Panc1 (cell line): ENCODE measurements at regions not wholly inside any gene's neighbourhood (a gene's known extent, or its start where the extent isn't known, plus 50 kb on each side); places are given as distances from the start of the nearest gene placed in this dataset.

Source experiments
- ATAC-seq: fragments of 200-7000 bp; cut with Tn5 transposase; 2 replicates; pipeline ENCODE4 v1.9.1; 2020; ENCODE audit warnings: mild to moderate bottlenecking, moderate library complexity
- BruUV-seq: library from RNA; stranded (reverse); fragments of 400-500 nt; replicated peaks from 2 replicates; lab custom pipeline; 2021; lab: Mats Ljungman, UMichigan
- CTCF ChIA-PET: fragments of 300-600 bp; sonication (Branson Sonifier 250); formaldehyde crosslinking; loops from one replicate; lab custom pipeline; 2022; ENCODE audit warnings: antibody characterized with exemption; lab: Charles Lee
- POLR2A ChIA-PET: fragments of 300-600 bp; sonication (Branson Sonifier 250); formaldehyde crosslinking; loops from one replicate; lab custom pipeline; 2022; ENCODE audit warnings: antibody characterized with exemption; lab: Charles Lee
- DNase-seq: peaks from one replicate; pipeline ENCODE4 v3.0.0-alpha.2; 2010; ENCODE audit warnings: low read depth, low spot score
- H3K27ac ChIP-seq: 2 replicates; pipeline ENCODE4 v1.5.1; 2011; ENCODE audit warnings: mild to moderate bottlenecking, low read length, inconsistent platforms
- H3K27me3 ChIP-seq: fragments of 200-500 bp; sonication (Bioruptor generic); 2 replicates; pipeline ENCODE4 v1.6.0; 2014; ENCODE audit warnings: low read length, inconsistent platforms; ENCODE audit not compliant: control insufficient read depth, insufficient read depth
- H3K36me3 ChIP-seq: fragments of 200-500 bp; sonication (Bioruptor generic); 2 replicates; pipeline ENCODE4 v1.5.1; 2014; ENCODE audit warnings: inconsistent platforms, mild to moderate bottlenecking, low read length, moderate library complexity; ENCODE audit not compliant: control insufficient read depth, insufficient read depth
- H3K4me1 ChIP-seq: 2 replicates; pipeline ENCODE4 v1.5.1; 2011; ENCODE audit warnings: inconsistent platforms, mild to moderate bottlenecking, low read length, moderate library complexity; ENCODE audit not compliant: control insufficient read depth, insufficient read depth
- H3K4me3 ChIP-seq, 2 experiments: 2 replicates each; pipeline ENCODE4 v1.5.1; 2011 to 2012; ENCODE audit warnings: low read depth in 2 of 2, low read length in 2 of 2, mild to moderate bottlenecking in 2 of 2, inconsistent platforms in 1 of 2, moderate library complexity in 1 of 2
- H3K9me3 ChIP-seq: fragments of 200-500 bp; sonication (Bioruptor generic); 2 replicates; pipeline ENCODE4 v1.5.1; 2014; ENCODE audit warnings: low read depth, mild to moderate bottlenecking, inconsistent platforms, low read length, moderate library complexity; ENCODE audit not compliant: control insufficient read depth, insufficient read depth
- CTCF ChIP-seq: fragments of 450-650 bp; IDR thresholded peaks from 2 replicates; pipeline ENCODE4 v1.5.1; 2017; ENCODE audit warnings: mild to moderate bottlenecking
- POLR2AphosphoS5 ChIP-seq: IDR thresholded peaks from 2 replicates; pipeline ENCODE4 v1.6.1; 2012; ENCODE audit warnings: mild to moderate bottlenecking, low read depth, low read length, moderate library complexity
- REST ChIP-seq, 2 experiments: IDR thresholded peaks; 2 replicates each; pipeline ENCODE4 v1.6.1; 2011 to 2012; ENCODE audit warnings: low read depth in 2 of 2, control low read depth in 1 of 2, low read length in 1 of 2, mild to moderate bottlenecking in 1 of 2, moderate library complexity in 1 of 2; ENCODE audit not compliant: insufficient read depth in 1 of 2
- SIN3A ChIP-seq: IDR thresholded peaks from 2 replicates; pipeline ENCODE4 v1.6.1; 2012; ENCODE audit warnings: low read depth, mild to moderate bottlenecking, low read length, moderate library complexity, borderline replicate concordance; ENCODE audit not compliant: insufficient read depth
- TCF7L2 ChIP-seq: IDR thresholded peaks from 2 replicates; pipeline ENCODE4 v1.6.1; 2011; ENCODE audit warnings: mild to moderate bottlenecking, low read depth, low read length, inconsistent platforms
- in situ Hi-C: cut with HindIII; loops from 2 replicates; pipeline ENCODE4 v1.10.0; 2016; ENCODE audit warnings: low sequenced_read_pairs, low pct_unique_long_range_greater_than_20kb
- intact Hi-C: fragments of 100-400 bp; cut with micrococcal nuclease; formaldehyde crosslinking; loops from one replicate; pipeline ENCODE4 v1.10.0; 2022; ENCODE audit not compliant: unreplicated experiment

- CTCF ChIA-PET, result no interaction called here
Measured at GRCh38 chr5:5764246-5764645, 341.8 kb downstream of the ICE1 start.

GRCh38 chr5:5756762-5757161 lies 334.3 kb downstream of the ICE1 start:
- H3K27ac ChIP-seq, result no peak overlapping the region
- H3K36me3 ChIP-seq, result no peaks in the 10 kb centered on the region
- no peak for TF ChIP-seq REST (IDR thresholded peaks at IDR 0.05; ENCODE audit: insufficient read depth in 1 of 2, low read depth in 2 of 2, low read length in 1 of 2)
- no peak for TF ChIP-seq POLR2AphosphoS5
- no peak for TF ChIP-seq SIN3A
- no peak for TF ChIP-seq TCF7L2
- no peak for TF ChIP-seq CTCF
- ChIA-PET CTCF (no interaction called here), POLR2A (no interaction called here)
- intact Hi-C loops (no loop called here), in situ Hi-C loops (no loop called here)
- BruUV-seq, result no TSS peak
- H3K27me3 ChIP-seq, result peaks cover 2% of the 10 kb centered on the region; the same call in 1 of the 2 replicates
- ATAC-seq, result no peak
- no peak for DNase-seq
- no peaks in the 10 kb centered on the region for H3K4me1 ChIP-seq
- no peak overlapping the region for H3K4me3 ChIP-seq
- no peaks in the 10 kb centered on the region for H3K9me3 ChIP-seq

More at GRCh38 chr5:5764246-5764645, 341.8 kb downstream of the ICE1 start:
- TF ChIP-seq POLR2AphosphoS5 (no peak), REST (IDR thresholded peaks at IDR 0.05; ENCODE audit: insufficient read depth in 1 of 2, low read depth in 2 of 2, low read length in 1 of 2) (no peak), CTCF (no peak), SIN3A (no peak), TCF7L2 (no peak)
- no peaks in the 10 kb centered on the region for H3K36me3 ChIP-seq
- H3K9me3 ChIP-seq, result no peaks in the 10 kb centered on the region
- intact Hi-C loops (no loop called here), in situ Hi-C loops (no loop called here)
- ATAC-seq (no peak), DNase-seq (no peak)
- H3K4me3 ChIP-seq, result no peak overlapping the region
- no peak overlapping the region for H3K27ac ChIP-seq
- POLR2A ChIA-PET, result no interaction called here
- no TSS peak for BruUV-seq
- peaks cover 2% of the 10 kb centered on the region; the same call in 1 of the 2 replicates for H3K27me3 ChIP-seq
- H3K4me1 ChIP-seq, result no peaks in the 10 kb centered on the region
